IMR-90 (cell line): ENCODE measurements at regions not wholly inside any gene's neighbourhood (a gene's known extent, or its start where the extent isn't known, plus 50 kb on each side); places are given as distances from the start of the nearest gene placed in this dataset.

ENCODE experiments used
- ATAC-seq: fragments of 200-7000 bp; cut with Tn5 transposase; 2 replicates; pipeline ENCODE4 v1.9.1; 2020; ENCODE audit warnings: low read depth, mild to moderate bottlenecking, moderate library complexity
- BruUV-seq: library from RNA; stranded (reverse); fragments of 400-500 nt; replicated peaks from 2 replicates; lab custom pipeline; 2021; lab: Mats Ljungman, UMichigan
- CTCF ChIA-PET: fragments of 300-600 bp; formaldehyde crosslinking; extraction: SDS; loops from one replicate; lab custom pipeline; 2021; ENCODE audit warnings: antibody characterized with exemption; lab: Yijun Ruan, JAX
- POLR2A ChIA-PET: fragments of 300-600 bp; sonication (Branson Sonifier 250); formaldehyde crosslinking; loops from one replicate; lab custom pipeline; 2022; ENCODE audit warnings: antibody characterized with exemption; ENCODE audit not compliant: unreplicated experiment; lab: Charles Lee
- DNase-seq: peaks from one replicate; pipeline ENCODE4 v3.0.0; 2013
- H2AFZ ChIP-seq: replicated peaks from 2 replicates; pipeline ENCODE3; 2013; ENCODE audit warnings: low read length, mild to moderate bottlenecking; ENCODE audit not compliant: poor library complexity
- H2AK5ac ChIP-seq: 2 replicates; pipeline ENCODE4 v1.6.1; 2013; ENCODE audit warnings: low read depth, low read length, inconsistent platforms
- H2AK9ac ChIP-seq: replicated peaks from 2 replicates; pipeline ENCODE3; 2013; ENCODE audit warnings: mild to moderate bottlenecking, low read depth, low read length, moderate library complexity; ENCODE audit not compliant: poor library complexity
- H2BK120ac ChIP-seq: 2 replicates; pipeline ENCODE4 v1.6.1; 2013; ENCODE audit warnings: low read depth, low read length, inconsistent platforms
- H2BK15ac ChIP-seq: 3 replicates; pipeline ENCODE4 v1.6.1; 2013; ENCODE audit warnings: low read depth, low read length, inconsistent platforms
- H2BK20ac ChIP-seq: 2 replicates; pipeline ENCODE4 v1.6.1; 2013; ENCODE audit warnings: low read depth, mild to moderate bottlenecking, inconsistent platforms, low read length, moderate library complexity
- H2BK5ac ChIP-seq: 2 replicates; pipeline ENCODE4 v1.6.1; 2013; ENCODE audit warnings: mild to moderate bottlenecking, low read depth, low read length, inconsistent platforms; ENCODE audit not compliant: poor library complexity, severe bottlenecking
- H3K14ac ChIP-seq: replicated peaks from 2 replicates; pipeline ENCODE4 v1.6.1; 2013; ENCODE audit warnings: low read depth, low read length, inconsistent platforms
- H3K18ac ChIP-seq: 2 replicates; pipeline ENCODE4 v1.6.1; 2013; ENCODE audit warnings: low read depth, low read length, control low read depth
- H3K23ac ChIP-seq: 2 replicates; pipeline ENCODE4 v1.6.1; 2013; ENCODE audit warnings: low read depth, low read length, inconsistent platforms
- H3K27ac ChIP-seq: 2 replicates; pipeline ENCODE4 v1.5.1; 2013; ENCODE audit warnings: mild to moderate bottlenecking, control low read depth, low read length; ENCODE audit not compliant: insufficient read depth
- H3K27me3 ChIP-seq: 2 replicates; pipeline ENCODE4 v1.6.1; 2013; ENCODE audit warnings: low read length; ENCODE audit not compliant: control insufficient read depth, insufficient read depth
- H3K36me3 ChIP-seq: 2 replicates; pipeline ENCODE4 v1.6.1; 2013; ENCODE audit warnings: low read length, mixed read lengths; ENCODE audit not compliant: control insufficient read depth, insufficient read depth
- H3K4ac ChIP-seq: 2 replicates; pipeline ENCODE4 v1.6.1; 2013; ENCODE audit warnings: low read depth, low read length, inconsistent platforms
- H3K4me1 ChIP-seq: 2 replicates; pipeline ENCODE4 v1.6.1; 2013; ENCODE audit warnings: low read length, mixed read lengths; ENCODE audit not compliant: control insufficient read depth, insufficient read depth
- H3K4me2 ChIP-seq: 2 replicates; pipeline ENCODE4 v1.6.1; 2013; ENCODE audit warnings: low read depth, mild to moderate bottlenecking, control low read depth, low read length, moderate library complexity
- H3K4me3 ChIP-seq: 2 replicates; pipeline ENCODE4 v1.5.1; 2013; ENCODE audit warnings: low read depth, mild to moderate bottlenecking, control low read depth, low read length, moderate library complexity; ENCODE audit not compliant: insufficient read depth
- H3K56ac ChIP-seq: 2 replicates; pipeline ENCODE4 v1.6.1; 2013; ENCODE audit warnings: low read length, inconsistent platforms; ENCODE audit not compliant: insufficient read depth; ENCODE audit errors: extremely low read depth
- H3K79me1 ChIP-seq, 2 experiments: 2 replicates each; pipeline ENCODE4 v1.6.1; 2013; ENCODE audit warnings: low read length in 2 of 2, inconsistent platforms in 1 of 2, low read depth in 1 of 2
- H3K9ac ChIP-seq: 2 replicates; pipeline ENCODE4 v1.6.1; 2013; ENCODE audit warnings: low read depth, low read length, control low read depth
- H3K9me1 ChIP-seq: 2 replicates; pipeline ENCODE4 v1.6.1; 2013; ENCODE audit warnings: low read length, inconsistent platforms; ENCODE audit not compliant: insufficient read depth
- H3K9me3 ChIP-seq: 2 replicates; pipeline ENCODE4 v1.6.1; 2013; ENCODE audit warnings: low read length; ENCODE audit not compliant: control insufficient read depth, insufficient read depth
- H4K20me1 ChIP-seq: 2 replicates; pipeline ENCODE4 v1.6.1; 2013; ENCODE audit warnings: low read length, inconsistent platforms; ENCODE audit not compliant: insufficient read depth
- H4K5ac ChIP-seq: 2 replicates; pipeline ENCODE4 v1.6.1; 2013; ENCODE audit warnings: mild to moderate bottlenecking, low read depth, low read length, control low read depth
- H4K8ac ChIP-seq, 2 experiments: 2 replicates each; pipeline ENCODE4 v1.6.1; 2013; ENCODE audit warnings: low read depth in 2 of 2, low read length in 2 of 2, control low read depth in 1 of 2, inconsistent platforms in 1 of 2
- H4K91ac ChIP-seq: 2 replicates; pipeline ENCODE4 v1.6.1; 2013; ENCODE audit warnings: low read depth, low read length, inconsistent platforms; ENCODE audit not compliant: insufficient read depth
- CEBPB ChIP-seq: IDR thresholded peaks from 2 replicates; pipeline ENCODE4 v1.6.1; 2012; ENCODE audit warnings: low read depth, low read length, improper control_type of control experiment
- CHD1 ChIP-seq: IDR thresholded peaks from 2 replicates; pipeline ENCODE4 v1.6.1; 2012; ENCODE audit warnings: low read depth, low read length, improper control_type of control experiment
- ELK1 ChIP-seq: fragments of 150-350 bp; IDR thresholded peaks from 2 replicates; pipeline ENCODE4 v1.6.1; 2016; ENCODE audit warnings: low read depth, mild to moderate bottlenecking, low read length, moderate library complexity, borderline replicate concordance
- FOS ChIP-seq: fragments of 150-350 bp; IDR thresholded peaks from 2 replicates; pipeline ENCODE4 v1.6.1; 2016; ENCODE audit warnings: low read depth, low read length
- MAZ ChIP-seq: IDR thresholded peaks from 2 replicates; pipeline ENCODE4 v1.6.1; 2012; ENCODE audit warnings: low read depth, mild to moderate bottlenecking, low read length, improper control_type of control experiment, moderate library complexity, borderline replicate concordance
- MXI1 ChIP-seq: IDR thresholded peaks from 2 replicates; pipeline ENCODE4 v1.6.1; 2012; ENCODE audit warnings: low read depth, mild to moderate bottlenecking, low read length, moderate library complexity, borderline replicate concordance
- RCOR1 ChIP-seq: IDR thresholded peaks from 2 replicates; pipeline ENCODE4 v1.6.1; 2012; ENCODE audit warnings: mild to moderate bottlenecking, low read length, improper control_type of control experiment; ENCODE audit not compliant: insufficient replicate concordance
- WGBS, 2 experiments: methylation state at CpG; one replicate each; pipeline versions ENCODE4 v1.1.5 to v1.1.7; 2013; ENCODE audit warnings: missing lambda C conversion rate in 2 of 2; ENCODE audit not compliant: insufficient read length in 1 of 2; ENCODE audit errors: extremely low coverage in 2 of 2; 5-methylcytosine and 5-hydroxymethylcytosine counted together
- dilution Hi-C: fragments of 300-500 bp; cut with HindIII; formaldehyde crosslinking; loops from one replicate; pipeline ENCODE4 v1.14.3; 2018; ENCODE audit warnings: low sequenced_read_pairs; ENCODE audit not compliant: unreplicated experiment
- in situ Hi-C: fragments of 300-500 bp; cut with MboI; formaldehyde crosslinking; loops from 3 replicates; pipeline ENCODE4 v1.14.3; 2019; ENCODE audit warnings: low sequenced_read_pairs, inconsistent platforms, mixed read lengths
- intact Hi-C: fragments of 100-400 bp; cut with micrococcal nuclease; formaldehyde crosslinking; loops from 2 replicates; pipeline ENCODE4 v1.10.0; 2022

- H3K18ac ChIP-seq, result no peak overlapping the region
- H3K4me2 ChIP-seq, result no peak overlapping the region
- H3K36me3 ChIP-seq, result no peaks in the 10 kb centered on the region
- no peak overlapping the region for H3K27ac ChIP-seq
- H2BK120ac ChIP-seq, result no peak overlapping the region
- 60% methylated on average over 1 of the region's 4 CpGs; no CpG with 5 or more reads in 1 of the 2 experiments for WGBS, 2 experiments
- no peak overlapping the region for H3K56ac ChIP-seq
- H4K91ac ChIP-seq, result no peak overlapping the region
- ChIA-PET POLR2A (interaction anchor here (0.6 kb wide), 1 partner anchor 662 kb away, joined by 8 read pairs; no protein-coding TSS in a partner anchor), CTCF (interaction anchor here (0.6 kb wide), 1 partner anchor 47 kb away, joined by 3 read pairs; no protein-coding TSS in a partner anchor)
- no peak overlapping the region for H3K4ac ChIP-seq
- DNase-seq (no peak), ATAC-seq (no peak)
- H2AK9ac ChIP-seq, result no peak overlapping the region
- no peak overlapping the region for H3K14ac ChIP-seq
- no peaks in the 10 kb centered on the region for H3K27me3 ChIP-seq
- no peaks in the 10 kb centered on the region for H3K79me1 ChIP-seq
- H2BK5ac ChIP-seq, result no peak overlapping the region
- H4K8ac ChIP-seq, result no peak overlapping the region
- BruUV-seq, result no TSS peak
- H4K20me1 ChIP-seq, result no peaks in the 10 kb centered on the region
- H3K9me3 ChIP-seq, result no peaks in the 10 kb centered on the region
- H3K9me1 ChIP-seq, result no peaks in the 10 kb centered on the region
- H2BK20ac ChIP-seq, result no peak overlapping the region
- H2AK5ac ChIP-seq, result no peak overlapping the region
- H3K23ac ChIP-seq, result no peak overlapping the region
- H2AFZ ChIP-seq, result no peak overlapping the region
- no peaks in the 10 kb centered on the region for H3K4me1 ChIP-seq
- intact Hi-C loops (no loop called here), dilution Hi-C loops (no loop called here), in situ Hi-C loops (no loop called here)
- TF ChIP-seq CHD1, result no peak
- TF ChIP-seq FOS, result no peak
- no peak for TF ChIP-seq MXI1
- TF ChIP-seq RCOR1, result no peak
- no peak for TF ChIP-seq ELK1
- TF ChIP-seq CEBPB, result no peak
- no peak for TF ChIP-seq MAZ
- H4K5ac ChIP-seq, result no peak overlapping the region
- no peak overlapping the region for H3K4me3 ChIP-seq
- H3K9ac ChIP-seq, result no peak overlapping the region
- H2BK15ac ChIP-seq, result no peak overlapping the region
Measured at GRCh38 chr13:108082481-108082880, 132.9 kb downstream of the LIG4 start.
